LNCaP clone FGC (cell line): ENCODE measurements at regions not wholly inside any gene's neighbourhood (a gene's known extent, or its start where the extent isn't known, plus 50 kb on each side); places are given as distances from the start of the nearest gene placed in this dataset.
"Not testable (repeated sequence)": the region's sequence is repeated elsewhere in the genome, so short reads cannot be mapped to it uniquely, and the experiment has no call there.

Source experiments
- DNase-seq: peaks from one replicate; pipeline ENCODE4 v3.0.0-alpha.2; 2011; ENCODE audit warnings: low read depth
- H3K4me3 ChIP-seq: 2 replicates; pipeline ENCODE4 v1.5.1; 2011; ENCODE audit warnings: mild to moderate bottlenecking, low read depth, low read length, control low read depth
- CTCF ChIP-seq: IDR thresholded peaks from 2 replicates; pipeline ENCODE4 v1.5.1; 2012; ENCODE audit warnings: mild to moderate bottlenecking; ENCODE audit not compliant: control insufficient read depth, insufficient read depth; ENCODE audit errors: extremely low read depth

- no peak for TF ChIP-seq CTCF
- no peak overlapping the region for H3K4me3 ChIP-seq
- no peak for DNase-seq
These were observed 141.0 kb downstream of the VGLL3 start for GRCh38 chr3:86849991-86850390.

GRCh38 chr3:86845726-86846125, 145.2 kb downstream of the VGLL3 start:
- no peak for TF ChIP-seq CTCF
- no peak overlapping the region for H3K4me3 ChIP-seq
- DNase-seq: no peak

GRCh38 chr3:86838927-86839326, 152.0 kb downstream of the VGLL3 start:
- no peak for TF ChIP-seq CTCF
- H3K4me3 ChIP-seq: no peak overlapping the region
- no peak for DNase-seq

GRCh38 chr3:86837871-86838270, 153.1 kb downstream of the VGLL3 start:
- no peak for DNase-seq
- TF ChIP-seq CTCF: no peak
- no peak overlapping the region for H3K4me3 ChIP-seq

GRCh38 chr3:86830566-86830965, 160.4 kb downstream of the VGLL3 start:
- no peak overlapping the region for H3K4me3 ChIP-seq
- no peak for DNase-seq
- no peak for TF ChIP-seq CTCF

DNA sequence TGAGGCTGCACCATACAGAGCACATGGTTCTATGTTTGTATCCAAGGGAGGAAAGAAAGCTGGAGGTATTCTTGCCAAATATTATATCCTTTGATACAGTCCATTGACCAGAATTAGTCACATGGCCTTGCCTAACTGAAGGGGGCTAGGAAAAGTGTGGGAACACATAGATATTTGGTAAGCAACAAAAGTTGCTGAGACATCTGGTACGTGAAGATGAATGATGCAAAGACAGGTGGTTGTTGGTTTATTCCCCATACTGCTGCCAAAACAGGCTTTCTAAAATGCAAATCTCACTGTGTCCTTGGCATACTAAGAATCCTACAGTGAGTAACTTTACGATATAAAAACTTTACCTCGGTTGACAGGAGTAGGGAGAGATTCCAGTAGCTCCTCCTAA, 162.2 kb downstream of the VGLL3 start:
- TF ChIP-seq CTCF: no peak
- no peak for DNase-seq
- H3K4me3 ChIP-seq: no peak overlapping the region

DNA sequence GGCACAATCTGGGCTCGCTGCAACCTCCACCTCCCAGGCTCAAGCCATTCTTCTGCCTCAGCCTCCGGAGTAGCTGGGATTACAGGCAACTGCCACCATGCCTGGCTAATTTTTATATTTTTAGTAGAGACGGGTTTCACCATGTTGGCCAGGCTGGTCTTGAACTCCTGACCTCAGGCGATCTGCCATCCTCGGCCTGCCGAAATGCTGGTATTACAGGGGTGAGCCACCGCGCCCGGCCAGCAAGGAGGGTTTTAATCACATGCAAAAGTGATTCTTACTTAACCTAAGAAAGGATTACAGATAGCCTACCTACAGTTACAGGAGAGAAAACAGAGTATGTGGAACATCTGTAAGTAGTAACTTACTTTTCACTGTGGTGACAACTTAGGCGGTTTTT, 163.4 kb downstream of the VGLL3 start:
- H3K4me3 ChIP-seq, DNase-seq: not testable (repeated sequence)

DNA sequence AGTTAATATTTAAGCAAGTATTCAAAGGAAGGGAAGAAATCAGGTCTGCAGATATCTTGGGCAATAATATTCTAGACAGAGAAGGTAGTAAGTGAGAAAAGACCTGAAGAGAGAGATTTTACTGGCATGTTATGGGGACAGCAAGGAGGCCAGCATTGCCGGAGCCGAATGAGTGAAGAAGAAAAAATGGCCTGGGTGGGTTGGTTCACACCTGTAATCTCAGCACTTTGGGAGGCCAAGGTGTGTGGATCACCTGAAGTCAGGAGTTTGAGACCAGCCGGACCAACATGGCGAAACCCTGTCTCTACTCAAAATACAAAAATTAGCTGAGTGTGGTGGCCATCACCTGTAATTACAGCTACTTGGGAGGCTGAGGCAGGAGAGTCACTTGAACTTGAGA, 164.7 kb downstream of the VGLL3 start:
- TF ChIP-seq CTCF: no peak
- no peak for DNase-seq
- H3K4me3 ChIP-seq: no peak overlapping the region
